Endodermal cell (in vitro differentiated cells): ENCODE measurements at regions not wholly inside any gene's neighbourhood (a gene's known extent, or its start where the extent isn't known, plus 50 kb on each side); places are given as distances from the start of the nearest gene placed in this dataset.

Experiments used
- DNase-seq: peaks from one replicate; pipeline ENCODE4 v3.0.0-alpha.2; 2017
- H3K27ac ChIP-seq: 2 replicates; pipeline ENCODE4 v1.5.1; 2013; ENCODE audit warnings: mild to moderate bottlenecking, low read depth, low read length, moderate library complexity
- H3K27me3 ChIP-seq: 2 replicates; pipeline ENCODE4 v1.6.1; 2013; ENCODE audit warnings: mild to moderate bottlenecking, low read length, moderate library complexity; ENCODE audit not compliant: insufficient read depth, control insufficient read depth, poor library complexity, severe bottlenecking
- H3K36me3 ChIP-seq: 2 replicates; pipeline ENCODE4 v1.7.0; 2013; ENCODE audit warnings: mild to moderate bottlenecking, low read length, moderate library complexity; ENCODE audit not compliant: control insufficient read depth, insufficient read depth
- H3K4me1 ChIP-seq: one replicate; pipeline ENCODE4 v1.7.0; 2013; ENCODE audit warnings: low read length; ENCODE audit not compliant: control insufficient read depth, insufficient read depth
- H3K4me3 ChIP-seq: 2 replicates; pipeline ENCODE4 v1.5.1; 2013; ENCODE audit warnings: mild to moderate bottlenecking, low read length, moderate library complexity
- H3K9ac ChIP-seq: 2 replicates; pipeline ENCODE4 v1.6.1; 2013; ENCODE audit warnings: mild to moderate bottlenecking, low read length, moderate library complexity; ENCODE audit not compliant: poor library complexity, severe bottlenecking; ENCODE audit errors: extremely low read depth
- H3K9me3 ChIP-seq: 2 replicates; pipeline ENCODE4 v1.6.1; 2013; ENCODE audit warnings: mild to moderate bottlenecking, low read length, moderate library complexity; ENCODE audit not compliant: control insufficient read depth
- H3K27ac Mint-ChIP-seq: 2 replicates; pipeline ENCODE4 v1.8.0; 2020; ENCODE audit warnings: mixed read lengths
- H3K27me3 Mint-ChIP-seq: 2 replicates; pipeline ENCODE4 v1.8.0; 2021; ENCODE audit warnings: mild to moderate bottlenecking, mixed read lengths; ENCODE audit not compliant: insufficient read depth
- H3K36me3 Mint-ChIP-seq: 2 replicates; pipeline ENCODE4 v1.8.0; 2020; ENCODE audit warnings: low read depth, mixed read lengths
- H3K4me1 Mint-ChIP-seq: 2 replicates; pipeline ENCODE4 v1.8.0; 2020; ENCODE audit warnings: mixed read lengths
- H3K4me3 Mint-ChIP-seq: 2 replicates; pipeline ENCODE4 v1.8.0; 2020; ENCODE audit warnings: mild to moderate bottlenecking, moderate library complexity, mixed read lengths
- H3K9me3 Mint-ChIP-seq: 2 replicates; pipeline ENCODE4 v1.8.0; 2020; ENCODE audit warnings: mild to moderate bottlenecking, mixed read lengths
- CTCF ChIP-seq: fragments of 200-600 bp; sonication (generic); conservative IDR thresholded peaks from 2 replicates; pipeline ENCODE4 v1.5.0; 2021; ENCODE audit warnings: antibody characterized with exemption, mild to moderate bottlenecking
- WGBS, 2 experiments: methylation state at CpG; one replicate each; pipeline versions ENCODE4 v1.1.5 to v1.1.7; 2013; ENCODE audit warnings: missing lambda C conversion rate in 2 of 2, mixed read lengths in 1 of 2; ENCODE audit not compliant: insufficient coverage in 1 of 2, insufficient read length in 1 of 2; 5-methylcytosine and 5-hydroxymethylcytosine counted together

- no peak for TF ChIP-seq CTCF
- 90 to 95% methylated on average over 9 to 15 of the region's 15 CpGs for WGBS, 2 experiments
- H3K27me3 Mint-ChIP-seq, result peaks cover 1% of the 10 kb centered on the region
- H3K4me1 Mint-ChIP-seq, result no peaks in the 10 kb centered on the region
- no peaks in the 10 kb centered on the region for H3K4me1 ChIP-seq
- no peak overlapping the region for H3K4me3 Mint-ChIP-seq
- no peaks in the 10 kb centered on the region for H3K36me3 ChIP-seq
- H3K4me3 ChIP-seq, result no peak overlapping the region
- no peak overlapping the region for H3K9ac ChIP-seq
- H3K27me3 ChIP-seq, result no peaks in the 10 kb centered on the region
- no peaks in the 10 kb centered on the region for H3K9me3 ChIP-seq
- no peak overlapping the region for H3K27ac Mint-ChIP-seq
- no peak overlapping the region for H3K27ac ChIP-seq
- DNase-seq, result no peak
- no peaks in the 10 kb centered on the region for H3K36me3 Mint-ChIP-seq
- no peaks in the 10 kb centered on the region for H3K9me3 Mint-ChIP-seq
Observed at GRCh38 chr2:238631491-238632180, 204.9 kb downstream of the ASB1 start.

- Mint-ChIP-seq H3K36me3 (no peaks in the 10 kb centered on the region), H3K27me3 (peaks cover 1% of the 10 kb centered on the region), H3K9me3 (no peaks in the 10 kb centered on the region), H3K4me1 (no peaks in the 10 kb centered on the region), H3K4me3 (no peak overlapping the region), H3K27ac (no peak overlapping the region)
- Histone ChIP-seq H3K9me3 (no peaks in the 10 kb centered on the region), H3K4me3 (no peak overlapping the region), H3K4me1 (no peaks in the 10 kb centered on the region), H3K9ac (no peak overlapping the region), H3K27me3 (no peaks in the 10 kb centered on the region), H3K36me3 (no peaks in the 10 kb centered on the region), H3K27ac (no peak overlapping the region)
- WGBS, 2 experiments, result 90 to 93% methylated on average over 12 to 26 of the region's 26 CpGs
- TF ChIP-seq CTCF, result no peak
- DNase-seq, result no peak
Observed at GRCh38 chr2:238632181-238633060, 205.7 kb downstream of the ASB1 start.

- Mint-ChIP-seq H3K9me3 (no peaks in the 10 kb centered on the region), H3K27ac (no peak overlapping the region), H3K27me3 (peaks cover 1% of the 10 kb centered on the region), H3K4me3 (no peak overlapping the region), H3K4me1 (no peaks in the 10 kb centered on the region), H3K36me3 (no peaks in the 10 kb centered on the region)
- no peak overlapping the region for H3K9ac ChIP-seq
- no peak for DNase-seq
- H3K9me3 ChIP-seq, result no peaks in the 10 kb centered on the region
- 88 to 92% methylated on average over 13 to 41 of the region's 41 CpGs for WGBS, 2 experiments
- no peaks in the 10 kb centered on the region for H3K27me3 ChIP-seq
- no peaks in the 10 kb centered on the region for H3K36me3 ChIP-seq
- H3K4me1 ChIP-seq, result no peaks in the 10 kb centered on the region
- H3K27ac ChIP-seq, result no peak overlapping the region
- no peak overlapping the region for H3K4me3 ChIP-seq
- no peak for TF ChIP-seq CTCF
Observed at GRCh38 chr2:238633426-238634328, 206.9 kb downstream of the ASB1 start.
